OCI-LY7 (cell line): ENCODE measurements at regions not wholly inside any gene's neighbourhood (a gene's known extent, or its start where the extent isn't known, plus 50 kb on each side); places are given as distances from the start of the nearest gene placed in this dataset.
A peak's percentile ranks its signal among the peaks of the same experiment; 100 is the strongest.

ENCODE experiments used
- BruUV-seq: library from RNA; stranded (reverse); fragments of 400-500 nt; replicated peaks from 2 replicates; lab custom pipeline; 2021; lab: Mats Ljungman, UMichigan
- CTCF ChIA-PET: fragments of 300-600 bp; sonication (Branson Sonifier 250); formaldehyde crosslinking; loops from one replicate; lab custom pipeline; 2022; ENCODE audit warnings: antibody characterized with exemption; ENCODE audit not compliant: unreplicated experiment; lab: Charles Lee
- POLR2A ChIA-PET: fragments of 300-600 bp; sonication (Branson Sonifier 250); formaldehyde crosslinking; loops from one replicate; lab custom pipeline; 2022; ENCODE audit warnings: antibody characterized with exemption; lab: Charles Lee
- DNase-seq: peaks from one replicate; pipeline ENCODE4 v3.0.0-alpha.2; 2015; ENCODE audit warnings: low spot score
- H2AFZ ChIP-seq: fragments of 200-600 bp; sonication (generic), shearing (Covaris generic); 2 replicates; pipeline ENCODE4 v1.6.1; 2014; ENCODE audit warnings: mild to moderate bottlenecking, antibody characterized with exemption, low read length, moderate library complexity
- H3K27ac ChIP-seq: fragments of 200-600 bp; sonication (generic); 2 replicates; pipeline ENCODE4 v1.5.1; 2014; ENCODE audit warnings: mixed run types, low read depth, mild to moderate bottlenecking, moderate library complexity, low read length, inconsistent platforms; ENCODE audit not compliant: poor library complexity, severe bottlenecking
- H3K36me3 ChIP-seq: fragments of 200-600 bp; sonication (generic); 2 replicates; pipeline ENCODE4 v1.6.1; 2014; ENCODE audit warnings: mild to moderate bottlenecking, antibody characterized with exemption, low read length, moderate library complexity, mixed read lengths; ENCODE audit not compliant: insufficient read depth
- H3K4me1 ChIP-seq: fragments of 200-600 bp; sonication (generic); 2 replicates; pipeline ENCODE4 v1.5.1; 2014; ENCODE audit warnings: mild to moderate bottlenecking, low read length; ENCODE audit not compliant: insufficient read depth, poor library complexity, severe bottlenecking
- H3K4me2 ChIP-seq: fragments of 200-600 bp; sonication (generic); 2 replicates; pipeline ENCODE4 v1.6.1; 2014; ENCODE audit warnings: mild to moderate bottlenecking, low read length
- H3K4me3 ChIP-seq: fragments of 200-600 bp; sonication (generic); 2 replicates; pipeline ENCODE4 v1.5.1; 2014; ENCODE audit warnings: mild to moderate bottlenecking, low read depth, low read length; ENCODE audit not compliant: poor library complexity, severe bottlenecking
- H3K79me2 ChIP-seq: fragments of 200-600 bp; sonication (generic); 2 replicates; pipeline ENCODE4 v1.6.1; 2016; ENCODE audit warnings: low read depth, mild to moderate bottlenecking, low read length, moderate library complexity, mixed read lengths; ENCODE audit not compliant: insufficient read depth
- H3K9me2 ChIP-seq: fragments of 200-600 bp; sonication (generic); 2 replicates; pipeline ENCODE4 v1.6.1; 2016; ENCODE audit warnings: mild to moderate bottlenecking, low read length, mixed read lengths; ENCODE audit not compliant: insufficient read depth
- H3K9me3 ChIP-seq: fragments of 200-600 bp; sonication (generic); 2 replicates; pipeline ENCODE4 v1.6.1; 2014; ENCODE audit warnings: mild to moderate bottlenecking, mixed run types, low read length, mixed read lengths
- H4K20me1 ChIP-seq: fragments of 200-600 bp; sonication (generic); 2 replicates; pipeline ENCODE4 v1.6.1; 2014; ENCODE audit warnings: mild to moderate bottlenecking, antibody characterized with exemption, low read length, moderate library complexity, mixed read lengths; ENCODE audit not compliant: insufficient read depth
- EZH2phosphoT487 ChIP-seq: fragments of 200-600 bp; sonication (generic); IDR thresholded peaks from 2 replicates; pipeline ENCODE4 v1.6.1; 2018; ENCODE audit warnings: low read depth, borderline replicate concordance, mild to moderate bottlenecking, mixed run types, antibody characterized with exemption, low read length, moderate library complexity, mixed read lengths
- intact Hi-C: fragments of 100-400 bp; cut with micrococcal nuclease; formaldehyde crosslinking; loops from one replicate; pipeline ENCODE4 v1.10.0; 2022; ENCODE audit not compliant: unreplicated experiment
- TF ChIP-seq, protein P1 (sequence below): fragments of 200-600 bp; sonication (generic); conservative IDR thresholded peaks from 2 replicates; pipeline ENCODE4 v1.5.1; 2014; ENCODE audit warnings: mild to moderate bottlenecking, antibody characterized with exemption, low read length, moderate library complexity, mixed read lengths

DNA sequence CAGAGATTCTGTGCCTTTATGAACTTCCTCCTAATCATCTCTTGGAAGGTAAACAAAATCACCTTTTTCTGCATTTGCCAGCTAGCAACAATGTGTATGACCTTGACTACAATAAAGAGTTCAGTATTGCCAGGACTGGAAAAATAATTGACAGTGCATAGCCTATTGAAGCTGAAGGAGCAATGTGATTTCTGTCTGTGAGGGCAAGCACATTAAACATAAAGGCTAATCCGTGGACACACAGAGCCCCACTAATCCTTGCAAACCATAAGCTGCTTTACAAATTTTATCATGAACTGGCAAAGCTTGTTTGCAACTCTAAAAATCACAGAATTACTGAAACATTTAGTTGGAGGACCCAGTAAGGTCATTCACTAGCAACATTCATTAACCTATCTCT lies 563.8 kb downstream of the PYDC2 start:
- BruUV-seq = no TSS peak
- DNase-seq = no peak

DNA sequence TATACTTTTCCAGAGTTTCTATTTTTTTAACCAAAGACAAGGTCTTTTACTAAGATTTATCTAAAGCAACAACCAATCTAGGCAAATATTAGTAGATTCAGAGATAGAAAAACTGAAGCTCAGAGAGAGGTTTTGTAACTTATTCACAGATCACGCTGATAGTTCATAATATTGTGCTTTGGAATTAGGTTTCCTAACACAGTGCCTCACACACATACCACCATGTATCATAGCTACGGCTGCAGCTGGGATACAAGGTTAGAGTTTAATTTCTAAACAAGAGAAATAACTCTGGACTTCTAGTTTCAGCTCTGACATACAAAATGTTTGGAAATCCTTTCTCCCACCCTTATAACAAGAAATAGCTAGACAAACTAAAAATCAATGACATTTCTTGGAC lies 565.7 kb downstream of the PYDC2 start:
- Histone ChIP-seq H3K4me3 (no peak overlapping the region), H3K27ac (no peak overlapping the region), H3K36me3 (no peaks in the 10 kb centered on the region), H3K9me2 (no peaks in the 10 kb centered on the region), H2AFZ (no peak overlapping the region), H3K4me1 (no peaks in the 10 kb centered on the region), H3K4me2 (no peak overlapping the region), H3K79me2 (no peaks in the 10 kb centered on the region), H4K20me1 (no peaks in the 10 kb centered on the region), H3K9me3 (no peaks in the 10 kb centered on the region)
- TF ChIP-seq, protein P1, sequence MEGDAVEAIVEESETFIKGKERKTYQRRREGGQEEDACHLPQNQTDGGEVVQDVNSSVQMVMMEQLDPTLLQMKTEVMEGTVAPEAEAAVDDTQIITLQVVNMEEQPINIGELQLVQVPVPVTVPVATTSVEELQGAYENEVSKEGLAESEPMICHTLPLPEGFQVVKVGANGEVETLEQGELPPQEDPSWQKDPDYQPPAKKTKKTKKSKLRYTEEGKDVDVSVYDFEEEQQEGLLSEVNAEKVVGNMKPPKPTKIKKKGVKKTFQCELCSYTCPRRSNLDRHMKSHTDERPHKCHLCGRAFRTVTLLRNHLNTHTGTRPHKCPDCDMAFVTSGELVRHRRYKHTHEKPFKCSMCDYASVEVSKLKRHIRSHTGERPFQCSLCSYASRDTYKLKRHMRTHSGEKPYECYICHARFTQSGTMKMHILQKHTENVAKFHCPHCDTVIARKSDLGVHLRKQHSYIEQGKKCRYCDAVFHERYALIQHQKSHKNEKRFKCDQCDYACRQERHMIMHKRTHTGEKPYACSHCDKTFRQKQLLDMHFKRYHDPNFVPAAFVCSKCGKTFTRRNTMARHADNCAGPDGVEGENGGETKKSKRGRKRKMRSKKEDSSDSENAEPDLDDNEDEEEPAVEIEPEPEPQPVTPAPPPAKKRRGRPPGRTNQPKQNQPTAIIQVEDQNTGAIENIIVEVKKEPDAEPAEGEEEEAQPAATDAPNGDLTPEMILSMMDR = no peak
- TF ChIP-seq EZH2phosphoT487 = no peak
- no peak for DNase-seq
- CTCF ChIA-PET = no interaction called here
- intact Hi-C loops = no loop called here
- BruUV-seq = no TSS peak
- POLR2A ChIA-PET = interaction anchor here (0.6 to 1.5 kb wide), 4 partner anchors 29 to 159 kb away, joined by 3 to 4 read pairs (median 3); no protein-coding TSS in a partner anchor

More for the DNA sequence above, 563.8 kb downstream of the PYDC2 start:
- ChIA-PET CTCF (no interaction called here), POLR2A (interaction anchor here (1.2 to 1.8 kb wide), 2 partner anchors 15 to 26 kb away, joined by 3 to 7 read pairs; no protein-coding TSS in a partner anchor)
- Histone ChIP-seq H3K4me3 (no peak overlapping the region), H3K9me2 (no peaks in the 10 kb centered on the region), H4K20me1 (no peaks in the 10 kb centered on the region), H2AFZ (no peak overlapping the region), H3K27ac (no peak overlapping the region), H3K79me2 (no peaks in the 10 kb centered on the region), H3K4me2 (no peak overlapping the region), H3K36me3 (no peaks in the 10 kb centered on the region), H3K4me1 (no peaks in the 10 kb centered on the region), H3K9me3 (no peaks in the 10 kb centered on the region)
- TF ChIP-seq, protein P1 = no peak
- TF ChIP-seq EZH2phosphoT487 = no peak
- intact Hi-C loops = no loop called here

DNA sequence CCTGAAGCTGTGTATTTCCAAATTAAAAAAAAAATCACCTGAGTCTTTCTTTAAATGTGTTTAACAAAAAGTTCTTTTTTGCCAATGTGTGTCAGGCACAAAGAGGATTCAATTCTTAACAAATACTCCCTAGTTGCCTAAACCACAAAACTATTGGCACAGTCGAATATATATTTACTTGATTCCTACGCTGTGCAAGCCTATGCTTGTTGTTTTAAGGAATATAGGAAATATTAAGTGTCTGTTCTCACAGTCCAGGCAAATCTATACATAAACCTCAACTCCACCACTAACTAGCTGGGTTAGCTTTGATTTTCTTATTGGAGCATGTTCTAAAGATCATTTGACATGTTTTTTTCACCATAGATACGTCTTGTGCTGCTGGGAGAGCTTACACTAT lies 571.0 kb downstream of the PYDC2 start:
- H3K36me3 ChIP-seq = no peaks in the 10 kb centered on the region
- H2AFZ ChIP-seq = peak overlapping the region; percentile 91
- H3K79me2 ChIP-seq = no peaks in the 10 kb centered on the region
- POLR2A ChIA-PET = interaction anchor here (1.2 to 1.9 kb wide), 5 partner anchors 9 to 70 kb away, joined by 3 to 8 read pairs (median 5); no protein-coding TSS in a partner anchor
- H3K27ac ChIP-seq = no peak overlapping the region
- no peaks in the 10 kb centered on the region for H4K20me1 ChIP-seq
- no peaks in the 10 kb centered on the region for H3K9me2 ChIP-seq
- no peak overlapping the region for H3K4me2 ChIP-seq
- TF ChIP-seq EZH2phosphoT487 = no peak
- TF ChIP-seq, protein P1 = no peak
- H3K4me1 ChIP-seq = peaks cover 7% of the 10 kb centered on the region
- no TSS peak for BruUV-seq
- no peak for DNase-seq
- H3K4me3 ChIP-seq = no peak overlapping the region
- intact Hi-C loops = no loop called here
- CTCF ChIA-PET = no interaction called here
- no peaks in the 10 kb centered on the region for H3K9me3 ChIP-seq
